GM21825 (cell line): ENCODE measurements at regions not wholly inside any gene's neighbourhood (a gene's known extent, or its start where the extent isn't known, plus 50 kb on each side); places are given as distances from the start of the nearest gene placed in this dataset.

ENCODE experiments used
- ATAC-seq: cut with Tn5 transposase; IDR thresholded peaks from one replicate; pipeline ENCODE4 v1.9.1; 2021; ENCODE audit warnings: mild to moderate bottlenecking, moderate library complexity; ENCODE audit not compliant: unreplicated experiment

DNA sequence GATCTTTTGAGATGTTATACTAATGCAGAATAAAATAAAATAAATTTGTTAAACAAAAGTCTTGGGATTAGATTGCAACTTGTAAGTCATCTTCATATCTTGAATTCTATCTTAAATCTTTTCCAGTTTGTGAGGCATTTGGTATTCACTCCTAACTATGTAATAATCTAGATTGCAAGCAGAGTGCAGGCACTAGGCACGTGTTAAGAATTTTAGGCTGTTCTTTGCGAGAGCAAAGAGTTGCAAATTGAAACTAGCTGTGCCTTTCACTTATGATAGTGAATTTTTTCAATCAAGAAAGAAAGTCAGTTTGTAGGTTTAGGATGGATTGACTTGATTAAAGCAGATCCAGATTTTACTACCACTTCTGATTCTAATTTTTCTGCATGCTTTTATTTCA, 264.1 kb upstream of the SPRY2 start:
- ATAC-seq, result no peak

DNA sequence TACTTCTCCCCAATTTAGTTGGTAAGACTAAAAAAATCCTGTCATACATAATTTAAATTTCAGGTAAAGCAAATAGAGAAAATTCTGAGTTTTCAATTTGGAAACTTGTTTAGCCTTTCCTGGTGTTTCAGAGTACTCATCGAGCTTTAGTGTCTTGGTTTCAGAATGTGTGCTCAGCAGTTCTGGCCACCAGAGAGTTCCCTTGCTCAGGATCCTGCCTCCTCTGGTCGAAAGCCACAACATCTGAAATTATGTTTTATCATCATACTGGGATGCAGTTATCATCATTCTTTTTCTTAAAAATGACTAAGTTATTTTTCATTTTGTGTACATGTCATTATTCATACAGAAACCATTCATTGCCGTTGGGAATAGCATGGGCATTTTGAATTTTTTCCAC, 263.2 kb upstream of the SPRY2 start:
- ATAC-seq, result no peak

DNA sequence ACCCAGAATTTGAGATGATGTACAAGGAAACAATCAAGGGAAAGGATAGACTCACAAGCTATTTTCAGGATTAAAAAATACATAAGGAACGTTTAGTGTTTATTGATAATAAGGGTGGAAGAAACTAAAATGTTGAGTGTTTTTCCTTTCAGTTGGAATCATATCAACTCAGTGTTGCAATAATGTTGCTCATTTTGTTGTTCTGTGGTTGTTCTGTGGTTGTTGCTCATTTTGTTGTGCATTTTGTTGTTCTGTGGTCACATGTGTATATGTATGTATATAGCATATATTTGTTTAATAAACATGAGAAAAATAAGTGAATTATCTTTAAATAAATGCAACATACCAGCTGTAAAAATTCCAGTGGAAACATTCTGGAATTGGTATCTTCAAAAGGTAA, 262.4 kb upstream of the SPRY2 start:
- no peak for ATAC-seq

DNA sequence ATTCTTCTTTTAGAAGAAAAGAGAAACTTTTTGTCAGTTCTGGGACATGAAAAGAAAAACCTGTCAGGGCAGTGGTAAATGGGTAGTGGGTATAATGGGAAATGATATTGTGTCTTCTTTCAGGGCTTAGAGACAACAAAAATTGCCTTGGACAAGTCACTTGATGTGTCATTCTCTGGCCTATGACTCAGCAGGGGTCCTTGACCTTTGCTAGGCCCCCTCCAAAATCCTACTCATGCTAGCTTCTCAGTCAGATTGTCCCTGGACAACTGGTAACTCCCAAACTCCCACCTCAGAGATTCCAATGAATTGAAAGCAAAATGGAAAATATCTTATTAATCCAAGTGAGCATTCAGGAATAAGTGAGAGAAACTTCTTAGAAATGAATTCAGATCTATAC, 258.8 kb upstream of the SPRY2 start:
- ATAC-seq, result no peak

DNA sequence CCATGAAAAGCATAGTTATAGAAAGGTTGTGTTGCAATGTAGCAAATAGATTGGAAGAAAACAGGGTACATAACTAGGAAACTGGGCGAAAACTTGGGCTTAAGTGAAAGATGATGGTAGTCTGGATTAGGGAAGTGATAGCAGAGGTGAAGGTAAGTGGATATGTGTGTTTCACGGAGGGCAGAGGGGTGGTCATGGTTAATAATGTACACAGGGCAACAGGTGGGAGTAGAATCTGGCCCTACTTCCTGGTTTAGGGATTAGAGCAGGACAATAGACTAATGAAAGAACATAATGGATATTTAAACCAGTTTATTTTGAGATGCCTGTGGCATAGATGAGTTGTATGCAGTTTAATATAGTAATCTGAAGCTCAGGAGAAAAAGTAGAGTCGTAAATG, 257.3 kb upstream of the SPRY2 start:
- no peak for ATAC-seq

DNA sequence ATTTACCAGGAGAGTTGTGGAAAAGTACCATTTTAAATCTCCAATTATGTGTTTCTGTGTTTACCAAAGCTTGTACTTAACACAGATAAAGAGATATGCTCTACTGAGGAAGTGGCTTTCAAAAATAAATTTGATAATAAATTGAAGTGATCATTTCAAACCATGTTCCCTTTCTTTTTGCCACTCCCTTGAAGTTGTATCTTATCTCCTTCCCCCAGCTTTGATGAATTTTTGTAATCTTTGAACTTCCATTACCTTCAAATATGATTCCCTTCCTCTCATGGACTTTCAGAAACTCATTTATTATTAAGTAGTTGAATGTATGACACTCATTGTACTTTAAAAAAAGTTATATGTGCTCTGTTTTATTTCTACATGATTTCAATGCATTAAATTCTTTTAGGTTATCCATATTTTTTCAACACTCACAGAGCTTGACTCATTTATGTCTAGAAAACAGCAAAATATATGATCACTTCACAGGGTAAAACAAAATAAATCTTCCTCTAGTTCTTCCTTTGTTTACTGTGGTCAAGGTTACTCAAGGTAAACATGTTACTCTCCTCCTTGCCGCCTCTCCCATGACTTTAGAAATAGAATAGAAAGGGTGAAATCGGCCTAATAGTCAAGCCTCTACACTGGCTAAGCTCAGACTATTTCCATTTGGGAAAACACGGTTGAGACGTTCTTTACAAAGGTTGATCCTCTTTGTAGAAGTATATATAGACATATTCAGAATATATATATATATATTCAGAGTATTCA, 251.2 kb upstream of the SPRY2 start:
- no peak for ATAC-seq

DNA sequence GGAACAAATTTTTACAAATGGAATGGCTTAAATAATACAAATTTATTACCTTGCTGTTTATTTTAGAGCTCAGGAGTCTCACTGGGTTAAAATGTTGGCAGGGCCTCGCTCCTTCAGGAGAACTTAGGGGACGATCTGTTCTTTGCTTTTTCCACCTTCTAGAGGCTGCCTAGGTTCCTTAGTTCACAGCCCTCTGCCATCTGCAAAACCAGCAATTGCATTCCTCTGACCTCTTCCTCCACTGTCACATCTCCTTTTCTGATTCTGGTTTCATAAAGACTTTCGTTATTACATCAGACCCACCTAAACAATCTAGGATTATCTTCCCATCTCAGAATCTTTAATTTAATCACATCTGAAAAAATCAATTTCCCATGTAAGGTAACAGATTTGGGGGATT, 249.6 kb upstream of the SPRY2 start:
- no peak for ATAC-seq

DNA sequence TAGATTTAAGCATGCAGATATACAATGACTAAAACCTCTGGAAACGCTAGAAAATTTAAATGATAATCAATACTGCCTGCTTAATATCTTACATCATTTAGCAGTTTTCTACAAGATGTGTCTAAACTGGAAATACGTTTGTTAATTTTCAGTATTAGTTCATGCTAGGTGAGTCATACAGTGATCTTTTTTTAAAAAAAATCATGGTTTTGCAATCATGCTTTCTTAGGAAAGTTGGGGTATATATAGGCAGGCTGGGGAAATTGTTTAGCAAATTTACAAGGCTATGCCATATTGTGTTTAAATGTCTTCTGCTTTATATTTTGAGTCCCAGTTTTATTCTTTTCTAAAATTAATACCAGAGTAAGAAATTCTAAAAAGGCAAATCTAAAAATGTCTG, 245.4 kb upstream of the SPRY2 start:
- ATAC-seq, result no peak

DNA sequence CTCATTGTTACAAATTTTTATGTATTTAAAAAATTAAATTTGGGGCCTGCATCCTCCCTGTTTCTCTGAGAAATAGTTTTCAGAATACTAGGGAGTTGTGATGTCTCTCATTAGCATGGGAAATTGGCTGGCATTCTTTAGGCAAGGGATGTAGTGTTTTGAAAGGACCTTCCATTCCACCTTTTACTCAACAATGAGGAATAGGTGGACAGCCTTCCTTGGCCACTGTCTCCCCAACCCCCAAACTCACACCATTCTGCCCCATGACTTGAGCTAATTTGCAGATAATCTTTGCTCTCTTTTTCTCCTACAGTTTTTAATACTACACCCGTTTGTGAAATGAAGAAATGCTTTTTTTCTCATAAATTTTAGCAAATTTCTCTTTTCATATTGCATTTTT, 244.6 kb upstream of the SPRY2 start:
- ATAC-seq, result no peak

DNA sequence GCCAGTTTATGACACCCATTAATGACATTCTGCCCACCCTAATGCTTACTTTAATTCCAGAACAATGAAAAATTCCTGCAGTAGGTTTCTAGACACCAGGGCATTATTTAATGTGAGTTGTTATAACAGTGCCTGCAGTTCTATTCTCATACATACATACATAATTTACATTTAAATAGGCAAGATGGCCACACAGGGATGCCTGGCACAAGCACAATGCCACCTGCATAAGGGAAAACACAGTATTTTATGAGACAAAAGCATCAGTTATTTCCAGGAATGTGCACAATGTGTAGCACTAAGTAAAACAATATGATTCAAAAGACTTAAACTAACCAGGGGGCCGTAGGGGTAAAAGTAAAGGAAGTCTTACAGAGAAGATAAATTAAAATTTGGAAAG, 243.9 kb upstream of the SPRY2 start:
- ATAC-seq, result no peak

DNA sequence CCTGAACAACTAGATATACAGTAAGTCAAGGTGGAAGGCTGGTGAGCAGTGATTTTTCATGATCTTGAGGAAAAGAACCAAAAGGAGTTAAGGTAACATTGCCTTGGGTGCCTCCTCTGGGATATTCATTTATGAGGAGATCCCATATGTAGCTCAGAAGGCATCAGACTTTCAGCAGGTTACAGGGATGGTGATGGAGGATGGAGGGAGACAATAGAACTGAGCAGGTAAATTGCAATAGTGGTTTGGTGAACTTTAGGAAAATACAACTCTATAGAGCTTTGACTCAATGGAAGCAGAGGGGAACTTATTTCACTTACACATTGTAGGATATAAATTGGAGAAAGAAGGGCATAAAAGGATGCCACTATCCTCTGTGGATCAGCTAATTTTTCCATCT, 243.4 kb upstream of the SPRY2 start:
- no peak for ATAC-seq

DNA sequence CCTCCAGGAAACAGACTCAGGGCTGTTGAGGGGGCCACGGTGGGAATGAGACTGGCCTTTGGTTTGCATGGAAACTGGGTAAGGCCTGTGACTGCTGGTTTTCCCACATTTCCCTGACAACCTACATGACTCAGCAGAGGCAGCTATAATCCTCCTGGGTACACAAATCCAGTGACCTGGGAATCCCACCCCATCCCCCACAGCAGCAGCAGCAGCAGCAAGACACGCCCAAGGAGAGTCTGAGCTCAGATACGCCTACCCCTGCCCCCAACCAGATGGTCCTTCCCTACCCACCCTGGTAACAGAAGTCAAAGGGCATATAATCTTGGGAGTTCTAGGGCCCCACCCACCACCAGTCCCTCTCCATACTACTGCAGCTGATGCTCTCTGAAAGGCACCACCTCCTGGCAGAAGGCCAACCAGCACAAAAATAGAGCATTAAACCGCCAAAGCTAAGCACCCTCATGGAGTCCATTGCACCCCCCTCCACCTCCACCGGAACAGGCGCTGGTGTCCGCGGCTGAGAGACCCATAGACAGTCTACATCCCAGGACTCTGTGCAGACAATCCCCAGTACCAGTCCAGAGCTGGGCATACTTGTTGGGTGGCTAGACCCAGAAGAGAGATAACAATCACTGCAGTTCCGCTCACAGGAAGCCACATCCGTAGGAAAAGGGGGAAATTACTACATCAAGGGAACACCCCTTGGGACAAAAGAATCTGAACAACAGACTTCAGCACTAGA, 237.2 kb upstream of the SPRY2 start:
- ATAC-seq, result no peak

DNA sequence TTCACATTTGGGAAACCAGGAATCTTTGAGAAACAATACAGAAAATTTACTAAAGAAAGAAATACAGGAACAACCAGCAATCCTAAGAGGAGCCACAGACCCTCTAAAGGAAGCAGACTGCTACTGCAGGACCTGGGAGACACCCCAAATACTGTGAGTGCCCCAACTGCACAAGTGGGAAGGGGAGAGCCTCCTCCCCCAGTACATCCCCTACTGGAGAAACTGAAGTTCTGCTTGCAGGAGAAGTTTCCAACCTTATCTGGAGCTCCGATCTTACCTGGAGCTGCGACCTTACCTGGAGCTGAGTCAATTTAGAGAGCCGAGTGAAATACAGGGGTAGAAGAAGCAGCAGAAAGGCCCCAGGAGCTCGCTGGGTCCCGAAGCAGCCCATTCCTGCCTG, 236.4 kb upstream of the SPRY2 start:
- no peak for ATAC-seq

DNA sequence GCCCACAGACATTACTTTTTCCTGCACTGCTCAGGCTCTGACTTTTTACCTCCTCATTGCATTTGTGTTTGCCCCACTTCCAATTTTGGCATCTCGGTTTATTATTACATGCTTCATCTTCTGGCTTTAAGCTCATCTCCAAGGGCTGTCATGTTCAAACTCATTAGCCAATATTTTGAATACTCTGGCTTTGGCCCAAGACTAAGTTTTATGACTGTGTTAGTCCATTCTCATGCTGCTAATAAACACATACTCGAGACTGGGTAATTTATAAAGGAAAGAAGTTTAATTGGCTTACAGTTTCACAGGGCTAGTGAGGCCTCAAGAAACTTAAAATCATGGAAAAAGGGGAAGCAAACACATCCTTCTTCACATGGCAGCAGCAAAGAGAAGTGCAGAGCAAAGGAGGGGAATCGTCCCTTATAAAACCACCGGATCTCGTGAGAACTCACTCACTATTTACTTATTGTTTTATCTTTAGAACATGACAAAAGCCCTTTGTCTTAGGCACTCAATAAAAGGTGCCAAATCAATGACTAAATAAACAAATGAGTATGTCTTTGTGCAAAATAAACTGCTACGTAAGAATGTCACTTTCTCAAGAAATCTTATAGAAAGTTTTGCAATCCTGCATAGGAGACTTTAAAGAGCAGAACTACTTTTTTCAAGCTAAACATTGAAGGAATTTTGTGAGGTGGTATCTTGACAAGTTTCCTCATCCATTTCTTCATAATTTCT, 233.4 kb upstream of the SPRY2 start:
- no peak for ATAC-seq

DNA sequence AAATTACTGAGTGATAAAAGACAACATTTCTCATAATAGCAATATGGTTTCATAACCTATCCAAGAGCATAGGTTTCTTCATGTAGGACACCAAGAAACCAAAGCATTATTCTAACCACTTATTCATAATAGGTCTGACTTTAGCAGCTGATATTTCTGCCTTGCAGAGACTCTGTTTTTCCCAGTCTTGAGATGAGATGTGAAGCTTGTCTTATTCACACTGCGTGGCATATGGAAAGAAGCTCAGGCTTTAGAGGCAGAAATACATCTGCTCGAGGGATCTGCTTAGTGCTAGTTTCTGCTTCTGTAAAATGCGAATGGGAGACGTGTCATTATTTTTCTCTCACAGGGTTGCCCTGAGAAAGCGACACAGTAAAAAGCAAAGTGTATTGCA, 232.0 kb upstream of the SPRY2 start:
- no peak for ATAC-seq

DNA sequence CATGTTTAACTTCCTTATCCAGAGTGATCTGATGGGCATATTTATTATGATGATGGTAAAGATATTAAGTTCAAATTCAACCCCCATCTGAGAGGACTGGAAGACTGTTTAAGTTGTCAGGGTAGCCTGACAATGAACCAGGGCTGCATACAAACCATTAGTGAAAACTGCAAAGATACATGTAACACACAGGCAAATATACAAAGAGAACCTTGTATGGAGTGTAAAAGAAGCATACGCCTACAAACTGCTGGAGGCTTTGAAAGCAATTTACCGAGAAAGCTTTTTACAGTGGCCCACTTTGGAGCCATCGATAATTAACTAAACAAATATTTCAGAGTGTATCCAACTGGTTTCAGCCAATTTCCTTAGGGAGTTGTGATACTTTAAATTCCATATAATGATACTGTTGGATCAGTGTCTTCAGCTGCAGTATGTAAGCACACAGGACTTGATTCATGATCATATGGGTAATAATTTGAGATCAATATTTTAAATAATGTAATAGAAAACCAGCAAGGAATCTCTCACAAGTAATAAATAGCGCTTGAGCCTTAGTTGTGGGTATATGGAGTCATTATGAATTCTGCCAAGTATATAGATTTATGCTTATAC, 231.5 kb upstream of the SPRY2 start:
- no peak for ATAC-seq

DNA sequence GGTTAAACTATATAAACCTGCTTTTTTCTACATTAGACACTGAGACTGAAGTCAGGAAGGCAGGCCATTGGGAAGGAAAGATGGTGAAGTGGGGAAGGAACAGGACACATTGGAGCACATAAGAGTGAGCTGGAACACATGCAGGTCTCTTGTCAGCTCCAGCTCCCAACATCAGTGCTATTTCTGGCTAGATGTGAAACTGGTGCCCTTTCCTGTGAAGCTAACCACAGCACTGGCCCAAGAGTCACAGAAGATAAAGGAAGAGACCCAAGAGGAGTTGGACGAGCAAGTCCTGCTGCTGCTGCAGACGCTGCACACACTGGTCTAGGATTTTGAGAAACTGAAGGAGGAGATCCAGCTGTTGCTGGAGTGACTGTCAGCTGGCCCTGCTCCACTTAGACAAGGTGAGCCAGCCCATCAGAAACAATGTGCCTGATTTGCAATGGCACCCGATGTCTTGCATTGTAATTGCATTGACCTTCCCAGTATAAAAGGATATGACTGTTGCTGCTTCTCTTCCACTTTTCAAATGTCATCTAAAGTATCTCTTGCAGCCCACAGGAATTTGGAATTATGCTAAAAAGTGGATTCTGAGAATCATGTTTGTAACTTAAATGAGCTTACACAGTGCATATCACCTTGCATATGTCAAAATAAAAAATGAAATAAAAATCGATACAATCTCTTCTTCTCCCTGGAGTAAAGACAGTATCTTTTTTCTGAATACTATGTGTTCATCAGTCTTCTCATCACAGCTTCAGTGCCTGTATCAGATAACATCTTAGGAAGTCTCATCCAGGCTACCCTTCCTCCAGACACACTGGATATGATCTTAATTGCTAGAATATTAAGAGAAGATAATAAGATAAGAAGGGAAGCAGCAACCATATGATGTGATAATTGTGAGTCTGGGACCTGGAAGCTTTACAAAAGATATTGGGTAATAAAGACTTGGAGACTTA, 230.7 kb upstream of the SPRY2 start:
- no peak for ATAC-seq

DNA sequence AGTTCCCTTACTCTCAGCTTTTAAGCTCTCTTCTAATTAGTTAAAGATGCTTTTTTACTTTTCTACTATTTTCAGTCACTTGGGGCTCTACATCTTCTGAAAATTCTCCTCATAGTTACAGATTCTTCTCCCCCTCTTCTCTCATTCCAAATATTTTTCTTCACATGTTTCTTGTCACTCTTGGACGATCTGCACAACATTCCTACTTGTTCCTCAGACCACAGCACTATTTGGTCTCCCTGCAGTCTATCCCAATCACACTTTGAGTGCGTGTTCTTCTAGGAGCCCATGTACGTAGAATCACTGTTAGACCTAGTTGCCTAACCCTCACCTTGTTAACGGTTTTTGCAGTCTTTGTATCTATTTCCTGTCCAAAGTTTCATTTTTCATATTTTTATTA, 222.5 kb upstream of the SPRY2 start:
- no peak for ATAC-seq

DNA sequence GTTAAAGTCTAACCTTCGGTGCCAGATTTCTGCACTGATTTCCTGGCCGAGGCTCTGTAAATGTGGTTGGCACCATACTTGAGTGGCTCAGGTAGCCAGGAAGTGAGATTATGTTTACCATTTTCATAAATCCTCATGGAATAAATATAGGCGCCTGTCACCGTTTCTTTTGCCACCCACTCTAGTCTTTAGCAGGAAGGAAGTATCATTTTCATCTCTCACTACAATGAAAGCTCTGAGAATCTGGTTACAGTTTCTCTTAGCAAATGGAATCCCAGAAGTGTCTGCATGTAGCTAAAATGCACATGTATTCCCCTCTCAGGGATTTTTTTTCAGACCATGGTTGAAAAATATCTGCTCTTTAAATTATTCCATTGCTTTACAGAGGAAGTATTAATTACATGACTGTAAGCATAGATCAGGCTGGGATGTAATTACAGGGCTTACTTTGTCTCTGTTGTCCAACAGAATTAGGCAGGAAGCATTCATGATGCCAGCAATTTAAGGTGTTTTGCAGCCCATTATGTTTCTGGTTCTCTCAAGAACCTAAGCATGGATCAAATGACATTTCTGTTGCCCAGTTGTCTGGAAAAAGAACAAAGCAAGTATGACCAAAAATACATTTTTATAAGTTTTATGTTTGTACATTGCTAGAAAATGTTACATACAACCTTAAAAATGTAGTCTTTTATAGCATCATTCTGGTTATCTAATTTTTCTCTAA, 221.7 kb upstream of the SPRY2 start:
- no peak for ATAC-seq

DNA sequence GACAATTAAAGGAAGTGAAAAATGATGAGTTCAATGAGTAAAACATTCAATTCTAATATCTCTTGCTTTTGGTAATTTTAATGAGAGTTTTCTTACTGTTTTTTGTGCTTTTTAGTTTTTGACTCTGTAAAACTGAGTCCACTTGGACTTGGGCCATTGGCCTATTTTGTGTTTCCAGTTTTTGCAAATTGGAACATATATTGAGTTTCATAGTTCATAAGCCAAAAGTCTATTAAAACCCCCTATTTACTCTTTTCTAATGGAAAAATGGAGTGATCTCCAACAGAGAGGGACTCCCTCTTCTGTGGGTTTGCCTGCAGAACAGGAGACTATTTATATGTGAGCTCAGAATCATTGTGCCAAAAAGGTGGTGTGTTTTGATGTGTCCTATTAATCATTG, 219.7 kb upstream of the SPRY2 start:
- no peak for ATAC-seq
